ENCODE measurements at regions not wholly inside any gene's neighbourhood (a gene's known extent, or its start where the extent isn't known, plus 50 kb on each side); places are given as distances from the start of the nearest gene placed in this dataset.
A peak's percentile ranks its signal among the peaks of the same experiment; 100 is the strongest.

GRCh38 chr9:99549441-99549840 is 272.2 kb upstream of the NR4A3 start:
- no peak overlapping the region for H3K4me3 ChIP-seq (ENCODE audit: low read depth, low read length)
- TF ChIP-seq CTCF (conservative IDR thresholded peaks at IDR 0.05; ENCODE audit: low read depth, low read length) = no peak
- DNase-seq (ENCODE audit: low read depth) = peak; percentile 5

- DNase-seq (ENCODE audit: low read depth) = no peak
- no peak for TF ChIP-seq CTCF (conservative IDR thresholded peaks at IDR 0.05; ENCODE audit: low read depth, low read length)
- H3K4me3 ChIP-seq (ENCODE audit: low read depth, low read length) = no peak overlapping the region
These were observed 265.9 kb upstream of the NR4A3 start for GRCh38 chr9:99555792-99556191.

GRCh38 chr9:99556998-99557397 is 264.7 kb upstream of the NR4A3 start:
- no peak overlapping the region for H3K4me3 ChIP-seq (ENCODE audit: low read depth, low read length)
- no peak for TF ChIP-seq CTCF (conservative IDR thresholded peaks at IDR 0.05; ENCODE audit: low read depth, low read length)
- DNase-seq (ENCODE audit: low read depth) = no peak

GRCh38 chr9:99557816-99558215 is 263.9 kb upstream of the NR4A3 start:
- no peak for DNase-seq (ENCODE audit: low read depth)
- TF ChIP-seq CTCF (conservative IDR thresholded peaks at IDR 0.05; ENCODE audit: low read depth, low read length) = no peak
- no peak overlapping the region for H3K4me3 ChIP-seq (ENCODE audit: low read depth, low read length)

GRCh38 chr9:99559776-99560175 is 261.9 kb upstream of the NR4A3 start:
- no peak for TF ChIP-seq CTCF (conservative IDR thresholded peaks at IDR 0.05; ENCODE audit: low read depth, low read length)
- no peak overlapping the region for H3K4me3 ChIP-seq (ENCODE audit: low read depth, low read length)
- no peak for DNase-seq (ENCODE audit: low read depth)

- DNase-seq (ENCODE audit: low read depth) = no peak
- TF ChIP-seq CTCF (conservative IDR thresholded peaks at IDR 0.05; ENCODE audit: low read depth, low read length) = no peak
- H3K4me3 ChIP-seq (ENCODE audit: low read depth, low read length) = no peak overlapping the region
These were observed 261.1 kb upstream of the NR4A3 start for GRCh38 chr9:99560561-99560960.

- H3K4me3 ChIP-seq (ENCODE audit: low read depth, low read length) = no peak overlapping the region
- no peak for TF ChIP-seq CTCF (conservative IDR thresholded peaks at IDR 0.05; ENCODE audit: low read depth, low read length)
- DNase-seq (ENCODE audit: low read depth) = no peak
These were observed 260.2 kb upstream of the NR4A3 start for GRCh38 chr9:99561509-99561917.
